ENCODE measurements at regions not wholly inside any gene's neighbourhood (a gene's known extent, or its start where the extent isn't known, plus 50 kb on each side); places are given as distances from the start of the nearest gene placed in this dataset.

GRCh38 chr14:61203081-61203753 is 77.9 kb downstream of the TMEM30B start:
- peak overlapping the region; percentile 48 for H3K4me2 ChIP-seq (ENCODE audit: insufficient read depth, low read length)
- H3K27ac ChIP-seq (ENCODE audit: low read depth, low read length): no peak overlapping the region
- H3K4me3 ChIP-seq (ENCODE audit: insufficient read depth, low read length): peak overlapping the region; percentile 31

GRCh38 chr14:61202124-61202523 is 79.0 kb downstream of the TMEM30B start:
- Histone ChIP-seq H3K9me3 (ENCODE audit: low read depth, low read length) (no peaks in the 10 kb centered on the region), H3K36me3 (ENCODE audit: insufficient read depth, low read length) (no peaks in the 10 kb centered on the region), H4K20me1 (ENCODE audit: insufficient read depth, low read length) (no peaks in the 10 kb centered on the region), H3K27me3 (ENCODE audit: insufficient read depth, low read length) (peaks cover 2% of the 10 kb centered on the region), H3K79me2 (ENCODE audit: insufficient read depth, low read length) (no peaks in the 10 kb centered on the region), H3K4me1 (ENCODE audit: insufficient read depth, low read length) (no peaks in the 10 kb centered on the region), H2AFZ (ENCODE audit: low read length) (no peak overlapping the region), H3K4me2 (ENCODE audit: insufficient read depth, low read length) (no peak overlapping the region), H3K27ac (ENCODE audit: low read depth, low read length) (no peak overlapping the region), H3K4me3 (ENCODE audit: insufficient read depth, low read length) (no peak overlapping the region)
- no peak for TF ChIP-seq CTCF (IDR thresholded peaks at IDR 0.05; ENCODE audit: extremely low read depth, low read depth, low read length)
- no peak for DNase-seq (ENCODE audit: insufficient read length, low spot score, missing footprints)

More at GRCh38 chr14:61203081-61203753, 77.9 kb downstream of the TMEM30B start:
- TF ChIP-seq CTCF (IDR thresholded peaks at IDR 0.05; ENCODE audit: extremely low read depth, low read depth, low read length): no peak
- no peaks in the 10 kb centered on the region for H3K79me2 ChIP-seq (ENCODE audit: insufficient read depth, low read length)
- no peaks in the 10 kb centered on the region for H3K36me3 ChIP-seq (ENCODE audit: insufficient read depth, low read length)
- H3K4me1 ChIP-seq (ENCODE audit: insufficient read depth, low read length): no peaks in the 10 kb centered on the region
- peak overlapping the region; percentile 53 for H2AFZ ChIP-seq (ENCODE audit: low read length)
- peaks cover 2% of the 10 kb centered on the region for H3K27me3 ChIP-seq (ENCODE audit: insufficient read depth, low read length)
- H3K9me3 ChIP-seq (ENCODE audit: low read depth, low read length): no peaks in the 10 kb centered on the region
- DNase-seq (ENCODE audit: insufficient read length, low spot score, missing footprints): no peak
- no peaks in the 10 kb centered on the region for H4K20me1 ChIP-seq (ENCODE audit: insufficient read depth, low read length)

- no peak overlapping the region for H3K27ac ChIP-seq (ENCODE audit: low read depth, low read length)
- H3K4me3 ChIP-seq (ENCODE audit: insufficient read depth, low read length): no peak overlapping the region
- H3K27me3 ChIP-seq (ENCODE audit: insufficient read depth, low read length): peaks cover 2% of the 10 kb centered on the region
- H4K20me1 ChIP-seq (ENCODE audit: insufficient read depth, low read length): no peaks in the 10 kb centered on the region
- H3K36me3 ChIP-seq (ENCODE audit: insufficient read depth, low read length): no peaks in the 10 kb centered on the region
- H3K4me1 ChIP-seq (ENCODE audit: insufficient read depth, low read length): no peaks in the 10 kb centered on the region
- DNase-seq (ENCODE audit: insufficient read length, low spot score, missing footprints): no peak
- no peaks in the 10 kb centered on the region for H3K9me3 ChIP-seq (ENCODE audit: low read depth, low read length)
- no peak overlapping the region for H3K4me2 ChIP-seq (ENCODE audit: insufficient read depth, low read length)
- no peak overlapping the region for H2AFZ ChIP-seq (ENCODE audit: low read length)
- no peaks in the 10 kb centered on the region for H3K79me2 ChIP-seq (ENCODE audit: insufficient read depth, low read length)
- TF ChIP-seq CTCF (IDR thresholded peaks at IDR 0.05; ENCODE audit: extremely low read depth, low read depth, low read length): no peak
Observed at GRCh38 chr14:61201171-61201570, 80.0 kb downstream of the TMEM30B start.

GRCh38 chr14:61197416-61197815 is 83.7 kb downstream of the TMEM30B start:
- H3K27me3 ChIP-seq (ENCODE audit: insufficient read depth, low read length): peaks cover 2% of the 10 kb centered on the region

More at GRCh38 chr14:61197416-61197815, 83.7 kb downstream of the TMEM30B start:
- Histone ChIP-seq H4K20me1 (ENCODE audit: insufficient read depth, low read length) (no peaks in the 10 kb centered on the region), H3K27ac (ENCODE audit: low read depth, low read length) (no peak overlapping the region), H3K4me1 (ENCODE audit: insufficient read depth, low read length) (peaks cover 5% of the 10 kb centered on the region), H2AFZ (ENCODE audit: low read length) (no peak overlapping the region), H3K36me3 (ENCODE audit: insufficient read depth, low read length) (no peaks in the 10 kb centered on the region), H3K9me3 (ENCODE audit: low read depth, low read length) (no peaks in the 10 kb centered on the region), H3K4me2 (ENCODE audit: insufficient read depth, low read length) (no peak overlapping the region), H3K79me2 (ENCODE audit: insufficient read depth, low read length) (no peaks in the 10 kb centered on the region), H3K4me3 (ENCODE audit: insufficient read depth, low read length) (no peak overlapping the region)
- no peak for DNase-seq (ENCODE audit: insufficient read length, low spot score, missing footprints)
- no peak for TF ChIP-seq CTCF (IDR thresholded peaks at IDR 0.05; ENCODE audit: extremely low read depth, low read depth, low read length)
